NB4 (cell line): ENCODE measurements at regions not wholly inside any gene's neighbourhood (a gene's known extent, or its start where the extent isn't known, plus 50 kb on each side); places are given as distances from the start of the nearest gene placed in this dataset.

Experiments used
- CTCF ChIP-seq: IDR thresholded peaks from one replicate; pipeline ENCODE4 v1.5.1; 2012; ENCODE audit warnings: low read depth, low read length
- MAX ChIP-seq: IDR thresholded peaks from 2 replicates; pipeline ENCODE4 v1.6.1; 2011; ENCODE audit warnings: low read depth, low read length

- TF ChIP-seq CTCF (no peak), MAX (no peak)
Observed at GRCh38 chrX:126985027-126985426, 165.5 kb downstream of the PRR32 start.
